GM19438 (cell line): ENCODE measurements at regions not wholly inside any gene's neighbourhood (a gene's known extent, or its start where the extent isn't known, plus 50 kb on each side); places are given as distances from the start of the nearest gene placed in this dataset.

Experiments used
- ATAC-seq: cut with Tn5 transposase; IDR thresholded peaks from one replicate; pipeline ENCODE4 v1.9.1; 2021; ENCODE audit warnings: low read depth; ENCODE audit not compliant: unreplicated experiment

DNA sequence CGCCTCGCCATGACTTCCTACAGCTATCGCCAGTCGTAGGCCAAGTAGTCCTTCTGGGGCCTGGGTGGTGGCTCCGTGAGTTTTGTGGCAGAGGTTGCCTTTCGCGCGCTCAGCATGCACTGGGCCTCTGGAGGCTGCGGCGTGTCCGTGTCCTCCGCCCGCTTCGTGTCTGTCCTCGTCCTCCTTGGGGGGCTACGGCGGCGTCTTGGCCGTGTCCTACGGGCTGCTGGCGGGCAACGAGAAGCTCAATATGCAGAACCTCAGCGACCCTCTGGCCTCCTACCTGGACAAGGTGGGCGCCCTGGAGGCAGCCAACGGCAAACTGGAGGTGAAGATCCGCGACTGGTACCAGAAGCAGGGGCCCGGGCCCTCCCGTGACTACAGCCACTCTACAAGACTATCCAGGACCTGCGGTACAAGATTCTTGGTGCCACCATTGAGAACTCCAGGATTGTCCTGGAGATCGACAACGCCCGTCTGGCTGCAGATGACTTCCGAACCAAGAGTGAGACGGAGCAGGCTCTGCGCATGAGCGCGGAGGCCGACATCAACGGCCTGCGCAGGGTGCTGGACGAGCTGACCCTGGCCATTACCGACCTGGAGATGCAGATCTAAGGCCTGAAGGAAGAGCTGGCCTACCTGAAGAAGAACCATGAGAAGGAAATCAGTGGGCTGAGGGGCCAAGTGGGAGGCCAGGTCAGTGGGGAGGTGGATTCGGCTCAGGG lies 296.3 kb downstream of the OGFRL1 start:
- ATAC-seq, result no peak

DNA sequence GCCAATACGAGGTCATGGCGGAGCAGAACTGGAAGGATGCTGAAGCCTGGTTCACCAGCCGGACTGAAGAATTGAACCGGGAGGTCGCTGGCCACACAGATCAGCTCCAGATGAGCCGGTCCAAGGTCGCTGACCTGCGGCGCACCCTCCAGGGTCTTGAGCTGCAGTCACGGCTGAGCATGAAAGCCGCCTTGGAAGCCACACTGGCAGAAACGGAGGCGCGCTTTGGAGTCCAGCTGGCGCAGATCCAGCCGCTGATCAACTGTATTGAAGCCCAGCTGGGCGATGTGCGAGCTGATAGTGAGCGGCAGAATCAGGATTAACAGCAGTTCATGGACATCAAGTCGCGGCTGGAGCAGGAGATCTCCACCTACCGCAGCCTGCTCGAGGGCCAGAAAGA lies 296.9 kb downstream of the OGFRL1 start:
- no peak for ATAC-seq

GRCh38 chr6:71588490-71588889 lies 297.9 kb upstream of the RIMS1 start:
- ATAC-seq, result no peak

DNA sequence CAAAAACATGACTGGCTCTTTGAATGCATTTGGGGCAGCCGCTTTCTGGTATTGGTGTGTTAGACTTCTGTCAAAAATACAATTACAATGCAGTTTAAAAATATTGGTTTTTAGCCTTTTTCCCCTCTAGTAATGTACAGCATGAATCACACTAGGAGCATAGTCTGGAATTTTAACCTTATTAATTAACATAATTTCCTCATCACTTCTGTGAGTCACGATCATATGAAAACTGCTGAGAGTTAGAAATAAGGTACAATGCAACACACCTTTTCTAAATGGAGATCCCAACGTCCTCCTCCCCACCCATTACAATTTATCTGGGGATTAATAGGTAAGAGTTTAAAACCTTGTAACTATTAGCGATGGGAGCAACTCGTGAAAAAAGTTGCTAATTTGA lies 297.1 kb upstream of the RIMS1 start:
- no peak for ATAC-seq

DNA sequence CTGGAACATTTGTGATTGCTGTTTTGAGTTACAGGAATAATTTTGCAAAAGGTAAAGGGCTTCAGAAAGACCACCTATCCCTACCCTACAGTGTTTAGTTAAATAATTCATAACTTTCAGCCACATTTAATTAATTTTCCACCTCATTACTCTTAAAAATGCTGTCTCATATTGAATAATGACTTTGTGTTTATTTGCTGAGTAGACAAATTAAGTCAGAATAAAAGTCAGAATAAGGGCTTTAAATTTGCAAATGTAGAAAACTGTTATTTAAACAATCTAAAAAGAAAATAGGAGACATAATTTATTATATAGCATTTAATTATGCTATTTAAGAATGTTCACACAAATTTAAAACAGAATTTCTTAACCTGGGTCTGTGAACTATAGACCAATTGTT lies 293.7 kb upstream of the RIMS1 start:
- no peak for ATAC-seq

DNA sequence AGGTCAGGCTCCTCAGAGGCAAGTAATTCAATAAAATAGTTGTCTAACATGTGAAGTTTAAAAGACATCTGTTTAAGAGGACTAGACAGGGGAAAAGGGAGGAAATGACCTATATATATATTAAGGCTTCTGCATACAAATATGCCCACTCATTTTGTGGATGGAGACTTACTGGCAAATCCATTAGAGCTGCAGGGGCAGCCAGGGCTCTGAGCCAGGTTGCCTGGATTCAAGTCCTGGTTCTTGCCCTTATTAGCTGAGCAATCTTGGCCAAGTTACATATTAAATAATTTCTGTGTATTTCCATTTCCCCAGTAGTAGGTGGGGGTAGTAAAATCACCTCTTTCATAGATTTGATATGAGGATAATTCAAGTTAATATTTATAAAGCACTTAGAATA lies 287.0 kb upstream of the RIMS1 start:
- no peak for ATAC-seq

DNA sequence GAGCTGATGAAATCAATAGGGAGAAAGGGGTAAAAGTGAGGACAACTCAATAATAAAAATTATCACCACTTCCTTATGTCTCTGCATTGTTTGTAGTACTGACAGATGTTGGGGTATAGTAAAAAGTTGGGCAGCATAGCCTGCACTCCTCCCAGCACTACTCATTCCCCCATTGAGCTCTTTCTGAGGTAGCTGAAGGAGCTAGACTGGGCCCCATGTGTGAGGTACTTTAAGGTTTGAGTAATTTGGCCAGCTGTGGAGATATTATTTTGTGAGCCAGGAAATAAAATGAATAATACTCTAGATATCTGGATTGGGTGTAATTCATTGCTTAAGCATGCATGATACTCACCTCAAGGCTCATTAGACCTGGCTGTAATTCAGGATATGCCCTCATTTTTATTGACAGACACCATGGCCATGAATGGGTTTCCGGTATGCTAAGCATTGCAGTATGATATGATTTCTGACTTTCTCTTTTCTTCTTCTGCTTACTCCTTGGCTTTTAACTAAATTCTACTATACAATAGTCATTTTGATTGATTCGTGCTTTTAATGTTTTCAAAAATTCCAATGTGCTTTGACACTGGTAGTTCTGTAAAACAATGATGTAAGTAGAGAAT lies 283.9 kb upstream of the RIMS1 start:
- ATAC-seq, result no peak

DNA sequence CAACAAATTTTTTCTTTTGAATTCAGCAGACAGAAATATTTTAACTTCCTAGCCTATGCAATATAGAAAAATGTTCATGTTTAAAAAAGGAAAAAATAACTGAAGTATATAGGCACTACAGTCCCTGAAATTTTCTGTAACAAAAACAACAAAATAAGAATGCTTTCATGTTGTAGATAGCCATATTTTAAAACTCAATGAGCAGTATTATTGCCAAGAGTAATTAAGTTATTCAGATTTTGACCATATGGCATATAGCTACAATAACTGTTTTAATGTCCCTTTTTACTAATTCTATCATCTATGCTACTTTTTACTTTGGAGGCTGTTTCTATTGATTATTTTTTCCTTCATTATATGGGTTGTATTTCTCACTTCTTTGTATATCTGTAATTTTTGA lies 283.3 kb upstream of the RIMS1 start:
- no peak for ATAC-seq

DNA sequence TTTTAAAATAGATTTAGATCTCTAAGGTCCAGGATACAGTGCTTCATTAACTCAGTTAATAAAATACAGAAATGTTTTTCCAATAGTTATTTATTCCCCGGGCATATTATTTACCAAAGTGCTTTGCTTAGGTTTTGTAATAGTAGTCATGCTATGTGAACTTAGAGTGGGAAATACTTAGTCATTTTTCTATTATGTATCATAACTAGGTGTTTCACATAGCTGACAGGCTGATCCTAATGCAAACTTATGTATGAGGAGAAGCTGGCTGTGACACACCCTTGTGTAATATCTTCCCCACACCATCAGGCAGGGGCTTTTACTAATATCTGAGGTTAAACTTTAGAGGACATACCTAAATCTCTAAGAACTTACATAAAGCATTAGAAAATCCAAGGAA lies 277.7 kb upstream of the RIMS1 start:
- ATAC-seq, result no peak

- ATAC-seq, result no peak
These were observed 266.5 kb upstream of the RIMS1 start for GRCh38 chr6:71619836-71620235.

GRCh38 chr6:71621918-71622519 lies 264.3 kb upstream of the RIMS1 start:
- no peak for ATAC-seq

GRCh38 chr6:71642120-71642519 lies 244.2 kb upstream of the RIMS1 start:
- no peak for ATAC-seq

DNA sequence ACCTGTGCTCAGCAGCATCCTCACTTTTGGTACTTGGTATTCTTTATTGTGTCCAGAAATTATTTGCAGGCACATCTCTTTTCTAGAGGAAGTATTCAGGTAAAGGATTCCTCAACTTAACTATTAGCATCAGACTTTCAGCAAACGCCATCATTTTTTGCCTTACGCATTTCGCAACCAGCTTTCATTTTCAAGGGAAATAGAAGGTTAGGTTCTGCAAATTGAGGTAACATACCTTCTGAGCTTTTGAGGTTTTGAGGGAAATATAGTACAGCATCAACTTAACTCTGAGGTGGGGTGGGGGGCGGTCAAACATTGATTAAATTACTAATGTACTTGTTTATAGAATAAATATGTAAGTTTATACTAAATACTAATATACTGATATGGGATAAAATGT lies 243.6 kb upstream of the RIMS1 start:
- ATAC-seq, result no peak

- ATAC-seq, result no peak
These were observed 241.1 kb upstream of the RIMS1 start for GRCh38 chr6:71645299-71645698.

- no peak for ATAC-seq
These were observed 236.4 kb upstream of the RIMS1 start for GRCh38 chr6:71649915-71650314.

DNA sequence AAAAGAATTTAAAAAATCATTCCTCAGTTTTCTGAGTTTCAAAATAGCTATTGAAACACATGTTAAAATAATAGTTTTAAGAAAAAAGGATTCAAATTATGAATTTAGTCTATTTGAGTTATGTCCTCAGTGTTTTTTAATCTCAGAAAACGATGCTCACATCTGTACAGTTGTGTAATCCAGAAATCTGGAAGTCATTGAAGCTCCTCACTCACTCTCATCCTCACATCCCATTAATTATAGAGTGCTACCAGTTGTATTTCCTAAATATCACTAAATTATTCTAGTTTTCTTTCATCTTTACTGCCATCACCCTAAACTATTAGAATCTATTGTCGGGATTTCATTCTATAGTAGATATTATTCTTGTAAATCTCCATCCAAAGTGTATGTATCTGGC lies 234.7 kb upstream of the RIMS1 start:
- ATAC-seq, result no peak

DNA sequence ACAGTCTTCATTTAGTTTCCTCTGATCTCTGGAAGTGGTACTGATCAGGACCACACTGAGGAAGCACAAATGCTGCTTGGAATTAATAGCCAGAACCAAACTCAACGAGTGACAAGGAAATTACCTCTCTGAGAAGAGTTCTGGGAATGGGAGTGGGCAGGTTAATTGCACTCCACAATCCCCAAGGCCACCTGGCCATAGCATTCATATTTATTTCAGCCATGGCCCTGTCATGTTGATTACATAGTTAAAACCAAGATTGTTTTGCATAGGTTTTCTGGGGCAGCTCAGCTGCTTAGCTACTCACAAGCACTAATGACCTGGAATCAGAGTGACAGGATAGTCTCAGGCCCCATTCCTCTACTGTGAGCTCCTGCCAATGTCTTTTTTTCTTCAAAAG lies 230.2 kb upstream of the RIMS1 start:
- no peak for ATAC-seq

DNA sequence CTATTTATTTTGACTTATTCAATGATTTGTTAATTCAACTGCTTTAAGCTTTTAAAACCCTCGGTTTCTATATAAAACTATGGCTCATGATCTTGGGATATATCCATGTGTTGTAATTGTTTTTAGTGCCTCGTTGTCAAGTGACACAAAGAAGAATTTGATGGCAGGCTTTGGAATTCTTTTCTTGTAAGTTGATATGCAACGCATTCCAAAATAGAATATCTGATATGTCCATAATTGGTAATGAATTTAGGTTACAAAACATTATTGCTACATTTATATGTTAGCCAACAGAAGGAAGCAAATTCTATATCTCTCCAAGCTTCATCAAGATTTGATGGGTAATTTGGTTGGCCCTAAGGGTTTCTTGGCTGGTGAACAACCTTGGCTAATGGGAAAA lies 220.4 kb upstream of the RIMS1 start:
- no peak for ATAC-seq

GRCh38 chr6:71672876-71673275 lies 213.5 kb upstream of the RIMS1 start:
- ATAC-seq, result no peak

DNA sequence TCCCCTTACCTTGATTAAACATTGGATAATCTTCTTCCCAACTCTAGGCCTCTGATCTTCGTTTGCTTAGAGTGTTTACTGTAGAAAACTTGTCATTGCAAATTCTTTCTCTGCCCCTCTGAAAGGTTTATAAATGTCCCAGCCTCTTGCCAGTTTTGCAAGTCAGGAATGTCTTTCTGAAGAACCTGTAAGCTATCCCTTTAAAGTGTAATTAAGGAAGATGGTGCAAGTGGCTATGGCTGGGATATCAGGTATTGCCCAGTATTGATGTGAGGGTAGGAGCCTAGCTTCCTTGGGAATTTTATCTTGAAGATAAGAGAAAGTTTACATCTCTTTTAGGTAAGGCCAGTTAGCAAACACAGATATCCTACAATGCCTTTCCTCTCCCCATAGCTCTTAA lies 211.0 kb upstream of the RIMS1 start:
- ATAC-seq, result no peak

- no peak for ATAC-seq
These were observed 210.1 kb upstream of the RIMS1 start for GRCh38 chr6:71676298-71676697.

GRCh38 chr6:71678091-71678490 lies 208.3 kb upstream of the RIMS1 start:
- ATAC-seq, result no peak
